PFSK-1 (cell line): ENCODE measurements at regions not wholly inside any gene's neighbourhood (a gene's known extent, or its start where the extent isn't known, plus 50 kb on each side); places are given as distances from the start of the nearest gene placed in this dataset.

Experiments
- FOXP2 ChIP-seq: optimal IDR thresholded peaks from 2 replicates; pipeline ENCODE3; 2011; ENCODE audit warnings: borderline replicate concordance, control low read depth, inconsistent platforms; ENCODE audit not compliant: insufficient read depth; ENCODE audit errors: extremely low read length, extremely low read depth
- POLR2AphosphoS5 ChIP-seq: IDR thresholded peaks from 2 replicates; pipeline ENCODE4 v1.6.1; 2012; ENCODE audit warnings: low read depth, mild to moderate bottlenecking, control low read depth, low read length, moderate library complexity
- REST ChIP-seq, 2 experiments: IDR thresholded peaks; 2 replicates each; pipeline versions ENCODE4 v1.6.1 to v1.8.0; 2011 to 2012; ENCODE audit warnings: low read depth in 2 of 2, low read length in 2 of 2, control low read depth in 1 of 2, inconsistent platforms in 1 of 2, mild to moderate bottlenecking in 1 of 2, moderate library complexity in 1 of 2; ENCODE audit not compliant: insufficient read depth in 1 of 2
- SIN3A ChIP-seq: IDR thresholded peaks from 2 replicates; pipeline ENCODE4 v1.6.1; 2012; ENCODE audit warnings: mild to moderate bottlenecking, low read length, moderate library complexity, borderline replicate concordance; ENCODE audit not compliant: insufficient read depth
- TAF1 ChIP-seq: IDR thresholded peaks from 2 replicates; pipeline ENCODE4 v1.6.1; 2012; ENCODE audit warnings: low read length, control low read depth, borderline replicate concordance; ENCODE audit not compliant: insufficient read depth

- TF ChIP-seq SIN3A (no peak), REST (IDR thresholded peaks at IDR 0.05; ENCODE audit: insufficient read depth in 1 of 2, low read depth in 2 of 2, low read length in 2 of 2) (no peak), TAF1 (no peak), FOXP2 (no peak), POLR2AphosphoS5 (no peak)
Observed at GRCh38 chr18:28399781-28400362, 222.9 kb upstream of the CDH2 start.
